ENCODE measurements at regions not wholly inside any gene's neighbourhood (a gene's known extent, or its start where the extent isn't known, plus 50 kb on each side); places are given as distances from the start of the nearest gene placed in this dataset. TPM values are rescaled to one million over a fixed set of nuclear protein-coding genes. Genes with fewer than 3 reads are reported as not detected.

GRCh38 chr20:52242237-52243230 lies 51.0 kb upstream of the ZFP64 start:
- ChIA-PET POLR2A (no interaction called here), CTCF (interaction anchor here (0.6 to 1.6 kb wide), 18 partner anchors 8 to 1603 kb away, joined by 3 to 9 read pairs (median 3); no protein-coding TSS in a partner anchor)
- Histone ChIP-seq H3K27me3 (ENCODE audit: control insufficient read depth, insufficient read depth, low read length) (no peaks in the 10 kb centered on the region), H3K4me3 (ENCODE audit: low read depth, low read length) (no peak overlapping the region), H3K9me3 (ENCODE audit: control insufficient read depth, insufficient read depth, low read length) (no peaks in the 10 kb centered on the region), H3K27ac (ENCODE audit: low read depth, low read length) (no peak overlapping the region)
- DNase-seq (ENCODE audit: low read depth, low spot score) = no peak
- TF ChIP-seq CTCF (IDR thresholded peaks at IDR 0.05; ENCODE audit: low read depth, low read length) = peak; percentile 38

Small RNA genes lying in the stretch of these regions (small RNA-seq; reads per million reads assigned to genes)
- gene RF02271 (ENCODE audit: insufficient read length, low read depth) (not detected), gene RPL36P1 (ENCODE audit: insufficient read length, low read depth) (not detected)

All from AG04450 (cell line).